H9 (cell line): ENCODE measurements at regions not wholly inside any gene's neighbourhood (a gene's known extent, or its start where the extent isn't known, plus 50 kb on each side); places are given as distances from the start of the nearest gene placed in this dataset.

Experiments
- DNase-seq: peaks from one replicate; pipeline ENCODE4 v3.0.0-alpha.2; 2017
- H2AFZ ChIP-seq: one replicate; pipeline ENCODE4 v1.6.1; 2013; ENCODE audit warnings: mild to moderate bottlenecking, low read length, control low read depth, moderate library complexity
- H2AK5ac ChIP-seq: 2 replicates; pipeline ENCODE4 v1.6.1; 2013; ENCODE audit warnings: low read length, control low read depth, mixed read lengths; ENCODE audit not compliant: insufficient read length
- H2BK120ac ChIP-seq: one replicate; pipeline ENCODE4 v1.6.1; 2013; ENCODE audit warnings: low read depth, mild to moderate bottlenecking, low read length, control low read depth, inconsistent platforms; ENCODE audit not compliant: poor library complexity, severe bottlenecking
- H2BK12ac ChIP-seq: 2 replicates; pipeline ENCODE4 v1.6.1; 2013; ENCODE audit warnings: low read length, control low read depth, mixed read lengths, low read depth; ENCODE audit not compliant: insufficient read length
- H2BK15ac ChIP-seq: 2 replicates; pipeline ENCODE4 v1.6.1; 2013; ENCODE audit warnings: low read depth, low read length, control low read depth
- H2BK20ac ChIP-seq: one replicate; pipeline ENCODE4 v1.6.1; 2013; ENCODE audit warnings: low read depth, mild to moderate bottlenecking, low read length, control low read depth, inconsistent platforms; ENCODE audit not compliant: poor library complexity, severe bottlenecking
- H2BK5ac ChIP-seq: 2 replicates; pipeline ENCODE4 v1.6.1; 2013; ENCODE audit warnings: low read length, control low read depth, mixed read lengths; ENCODE audit not compliant: insufficient read length
- H3K14ac ChIP-seq: 2 replicates; pipeline ENCODE4 v1.6.1; 2013; ENCODE audit warnings: low read length, control low read depth; ENCODE audit not compliant: insufficient read depth
- H3K18ac ChIP-seq: 2 replicates; pipeline ENCODE4 v1.6.1; 2013; ENCODE audit warnings: low read depth, mild to moderate bottlenecking, mixed read lengths, low read length, control low read depth; ENCODE audit not compliant: insufficient read length
- H3K23ac ChIP-seq: 2 replicates; pipeline ENCODE4 v1.6.1; 2013; ENCODE audit warnings: low read length, control low read depth, mixed read lengths, low read depth; ENCODE audit not compliant: insufficient read length
- H3K23me2 ChIP-seq: 2 replicates; pipeline ENCODE4 v1.6.1; 2013; ENCODE audit warnings: low read depth, mild to moderate bottlenecking, mixed read lengths, low read length, control low read depth; ENCODE audit not compliant: insufficient read length, poor library complexity, severe bottlenecking
- H3K27ac ChIP-seq: 2 replicates; pipeline ENCODE4 v1.5.1; 2013; ENCODE audit warnings: low read length, control low read depth, mixed read lengths, low read depth; ENCODE audit not compliant: insufficient read length
- H3K27me3 ChIP-seq: 2 replicates; pipeline ENCODE4 v1.6.1; 2013; ENCODE audit warnings: low read length, control low read depth, inconsistent platforms; ENCODE audit not compliant: insufficient read depth
- H3K4ac ChIP-seq: 2 replicates; pipeline ENCODE4 v1.6.1; 2013; ENCODE audit warnings: low read depth, mild to moderate bottlenecking, control low read depth, inconsistent platforms, low read length, moderate library complexity
- H3K4me1 ChIP-seq: 2 replicates; pipeline ENCODE4 v1.6.1; 2013; ENCODE audit warnings: low read length, control low read depth, inconsistent platforms; ENCODE audit not compliant: insufficient read depth
- H3K4me2 ChIP-seq: 2 replicates; pipeline ENCODE4 v1.6.1; 2013; ENCODE audit warnings: low read length, control low read depth, mixed read lengths; ENCODE audit not compliant: insufficient read length, insufficient read depth
- H3K56ac ChIP-seq: 2 replicates; pipeline ENCODE4 v1.6.1; 2013; ENCODE audit warnings: low read depth, mild to moderate bottlenecking, mixed read lengths, low read length, control low read depth; ENCODE audit not compliant: insufficient read length
- H3K79me1 ChIP-seq: 2 replicates; pipeline ENCODE4 v1.6.1; 2013; ENCODE audit warnings: low read depth, mild to moderate bottlenecking, moderate library complexity, low read length, control low read depth, inconsistent platforms; ENCODE audit not compliant: insufficient read depth, poor library complexity, severe bottlenecking
- H3K79me2 ChIP-seq: 2 replicates; pipeline ENCODE4 v1.6.1; 2013; ENCODE audit warnings: low read length, control low read depth, inconsistent platforms; ENCODE audit not compliant: insufficient read depth
- H3K9ac ChIP-seq: 2 replicates; pipeline ENCODE4 v1.6.1; 2013; ENCODE audit warnings: low read length, control low read depth, mixed read lengths; ENCODE audit not compliant: insufficient read length; ENCODE audit errors: extremely low read depth
- H3K9me3 ChIP-seq: one replicate; pipeline ENCODE4 v1.6.1; 2013; ENCODE audit warnings: low read depth, low read length, inconsistent platforms; ENCODE audit not compliant: control insufficient read depth
- H3T11ph ChIP-seq: one replicate; pipeline ENCODE4 v1.6.1; 2013; ENCODE audit warnings: mild to moderate bottlenecking, low read length, control low read depth, inconsistent platforms
- H4K20me1 ChIP-seq: one replicate; pipeline ENCODE4 v1.6.1; 2013; ENCODE audit not compliant: control insufficient read depth, insufficient read length, insufficient read depth
- H4K5ac ChIP-seq: 2 replicates; pipeline ENCODE4 v1.6.1; 2013; ENCODE audit warnings: low read depth, mild to moderate bottlenecking, mixed read lengths, low read length, control low read depth; ENCODE audit not compliant: insufficient read length
- H4K8ac ChIP-seq: replicated peaks from 2 replicates; pipeline ENCODE4 v1.6.1; 2013; ENCODE audit warnings: low read length, control low read depth, mixed read lengths, low read depth; ENCODE audit not compliant: insufficient read length
- H4K91ac ChIP-seq: 2 replicates; pipeline ENCODE4 v1.6.1; 2013; ENCODE audit warnings: low read depth, mild to moderate bottlenecking, moderate library complexity, mixed read lengths, low read length, control low read depth; ENCODE audit not compliant: insufficient read length
- H3K27ac Mint-ChIP-seq, 3 experiments: 2 replicates in 2 of 3; 3 replicates in 1 of 3; pipeline ENCODE4 v1.8.0; 2020 to 2021; ENCODE audit warnings: mixed read lengths in 3 of 3, mild to moderate bottlenecking in 1 of 3, moderate library complexity in 1 of 3
- H3K27me3 Mint-ChIP-seq: 2 replicates; pipeline ENCODE4 v1.8.0; 2021; ENCODE audit warnings: low read depth, mild to moderate bottlenecking, moderate library complexity, mixed read lengths
- H3K36me3 Mint-ChIP-seq, 3 experiments: 2 replicates in 2 of 3; 3 replicates in 1 of 3; pipeline ENCODE4 v1.8.0; 2020 to 2021; ENCODE audit warnings: low read depth in 3 of 3, mixed read lengths in 3 of 3; ENCODE audit not compliant: insufficient read depth in 1 of 3
- H3K4me1 Mint-ChIP-seq, 2 experiments: 2 replicates each; pipeline ENCODE4 v1.8.0; 2020; ENCODE audit warnings: mixed read lengths in 2 of 2
- H3K4me3 Mint-ChIP-seq, 2 experiments: 2 replicates in 1 of 2; 3 replicates in 1 of 2; pipeline ENCODE4 v1.8.0; 2020 to 2021; ENCODE audit warnings: mild to moderate bottlenecking in 2 of 2, mixed read lengths in 2 of 2, moderate library complexity in 1 of 2
- H3K9me3 Mint-ChIP-seq, 2 experiments: 2 replicates in 1 of 2; 3 replicates in 1 of 2; pipeline ENCODE4 v1.8.0; 2020; ENCODE audit warnings: mild to moderate bottlenecking in 2 of 2, mixed read lengths in 2 of 2, moderate library complexity in 1 of 2
- WGBS: extraction: QIAGEN DNeasy Blood & Tissue Kit; methylation state at CpG from one replicate; pipeline ENCODE4 v1.1.7; 2013; ENCODE audit warnings: missing lambda C conversion rate, low lambda C conversion rate, mixed read lengths; ENCODE audit not compliant: insufficient read length; ENCODE audit errors: extremely low coverage; 5-methylcytosine and 5-hydroxymethylcytosine counted together
- TF ChIP-seq, protein P1 (sequence below): fragments of 200-600 bp; sonication (generic); conservative IDR thresholded peaks from 3 replicates; pipeline ENCODE4 v1.8.0; 2021; ENCODE audit warnings: antibody characterized with exemption, mild to moderate bottlenecking

DNA sequence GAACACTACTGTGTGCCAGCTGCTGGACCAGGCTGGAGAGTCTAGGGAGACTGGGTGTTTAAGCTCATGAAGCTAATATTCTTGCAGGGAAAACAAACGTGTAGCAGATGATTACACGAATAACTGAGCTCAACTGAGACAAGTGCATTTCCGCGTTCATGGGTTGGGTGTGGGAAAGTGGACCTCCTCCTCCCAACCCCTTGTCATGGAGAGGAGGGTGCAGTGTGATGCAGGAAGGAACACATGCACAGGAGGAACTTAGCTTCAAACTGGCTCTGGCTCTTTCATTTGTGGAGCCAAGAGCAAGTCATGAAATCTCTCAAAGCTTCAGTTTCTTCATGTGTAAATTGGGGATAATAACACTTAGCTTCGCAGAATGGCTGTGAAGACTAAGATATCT, 204.3 kb downstream of the ARHGAP12 start:
- WGBS = no CpG with 5 or more reads among the region's 5 CpGs
- H4K8ac ChIP-seq = no peak overlapping the region
- no peak for DNase-seq
- no peak overlapping the region for H3K14ac ChIP-seq
- no peaks in the 10 kb centered on the region for H3K79me1 ChIP-seq
- H3K27me3 ChIP-seq = no peaks in the 10 kb centered on the region
- no peak overlapping the region for H3K4me3 Mint-ChIP-seq
- peaks cover 41 to 54% of the 10 kb centered on the region in 2 experiments for H3K9me3 Mint-ChIP-seq
- H3K27ac Mint-ChIP-seq = no peak overlapping the region; a peak in 1 of 7 replicates
- H3K18ac ChIP-seq = no peak overlapping the region
- H3K9ac ChIP-seq = no peak overlapping the region
- H2AFZ ChIP-seq = no peak overlapping the region
- H4K20me1 ChIP-seq = no peaks in the 10 kb centered on the region
- H3K4ac ChIP-seq = no peak overlapping the region
- H3K36me3 Mint-ChIP-seq = peaks cover 20 to 36% (median 31%) of the 10 kb centered on the region in 3 experiments
- peaks cover 19% of the 10 kb centered on the region for H3K9me3 ChIP-seq
- H4K91ac ChIP-seq = no peak overlapping the region
- H3K27ac ChIP-seq = no peak overlapping the region
- no peak overlapping the region for H4K5ac ChIP-seq
- no peak overlapping the region for H2AK5ac ChIP-seq
- H3K27me3 Mint-ChIP-seq = peaks cover 20% of the 10 kb centered on the region
- H3K4me2 ChIP-seq = no peak overlapping the region
- peaks cover 24 to 32% of the 10 kb centered on the region in 2 experiments for H3K4me1 Mint-ChIP-seq
- H2BK20ac ChIP-seq = no peak overlapping the region
- H3T11ph ChIP-seq = no peak overlapping the region
- no peak overlapping the region for H3K56ac ChIP-seq
- no peak overlapping the region for H2BK15ac ChIP-seq
- no peaks in the 10 kb centered on the region for H3K4me1 ChIP-seq
- no peaks in the 10 kb centered on the region for H3K79me2 ChIP-seq
- H2BK12ac ChIP-seq = no peak overlapping the region
- no peak overlapping the region for H3K23ac ChIP-seq
- TF ChIP-seq, protein P1, sequence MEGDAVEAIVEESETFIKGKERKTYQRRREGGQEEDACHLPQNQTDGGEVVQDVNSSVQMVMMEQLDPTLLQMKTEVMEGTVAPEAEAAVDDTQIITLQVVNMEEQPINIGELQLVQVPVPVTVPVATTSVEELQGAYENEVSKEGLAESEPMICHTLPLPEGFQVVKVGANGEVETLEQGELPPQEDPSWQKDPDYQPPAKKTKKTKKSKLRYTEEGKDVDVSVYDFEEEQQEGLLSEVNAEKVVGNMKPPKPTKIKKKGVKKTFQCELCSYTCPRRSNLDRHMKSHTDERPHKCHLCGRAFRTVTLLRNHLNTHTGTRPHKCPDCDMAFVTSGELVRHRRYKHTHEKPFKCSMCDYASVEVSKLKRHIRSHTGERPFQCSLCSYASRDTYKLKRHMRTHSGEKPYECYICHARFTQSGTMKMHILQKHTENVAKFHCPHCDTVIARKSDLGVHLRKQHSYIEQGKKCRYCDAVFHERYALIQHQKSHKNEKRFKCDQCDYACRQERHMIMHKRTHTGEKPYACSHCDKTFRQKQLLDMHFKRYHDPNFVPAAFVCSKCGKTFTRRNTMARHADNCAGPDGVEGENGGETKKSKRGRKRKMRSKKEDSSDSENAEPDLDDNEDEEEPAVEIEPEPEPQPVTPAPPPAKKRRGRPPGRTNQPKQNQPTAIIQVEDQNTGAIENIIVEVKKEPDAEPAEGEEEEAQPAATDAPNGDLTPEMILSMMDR = no peak
- no peak overlapping the region for H2BK5ac ChIP-seq
- no peaks in the 10 kb centered on the region for H3K23me2 ChIP-seq
- H2BK120ac ChIP-seq = no peak overlapping the region
